Erythroblast (primary cell): ENCODE measurements at regions not wholly inside any gene's neighbourhood (a gene's known extent, or its start where the extent isn't known, plus 50 kb on each side); places are given as distances from the start of the nearest gene placed in this dataset.

Experiments
- DNase-seq, 2 experiments: peaks; one replicate each; lab custom pipeline; 2025; lab: John Stamatoyannopoulos, UW
- GATA1 ChIP-seq: IDR thresholded peaks from 2 replicates; pipeline ENCODE4 v1.6.1; 2011; ENCODE audit warnings: low read depth, mild to moderate bottlenecking, control low read depth, low read length, moderate library complexity
- POLR2A ChIP-seq: IDR thresholded peaks from 2 replicates; pipeline ENCODE4 v1.6.1; 2011; ENCODE audit warnings: mild to moderate bottlenecking, low read length

GRCh38 chr7:138402749-138403148 lies 57.3 kb upstream of the TRIM24 start:
- DNase-seq, result no peak
- TF ChIP-seq GATA1 (no peak), POLR2A (no peak)

GRCh38 chr7:138405496-138405895 lies 54.6 kb upstream of the TRIM24 start:
- no peak for DNase-seq
- TF ChIP-seq POLR2A (no peak), GATA1 (no peak)

GRCh38 chr7:138407792-138408191 lies 52.3 kb upstream of the TRIM24 start:
- DNase-seq, result no peak

More at GRCh38 chr7:138407792-138408191, 52.3 kb upstream of the TRIM24 start:
- no peak for TF ChIP-seq GATA1
